HepG2 (cell line): ENCODE measurements at regions not wholly inside any gene's neighbourhood (a gene's known extent, or its start where the extent isn't known, plus 50 kb on each side); places are given as distances from the start of the nearest gene placed in this dataset.

Experiments used
- ATAC-seq: fragments of 200-7000 bp; cut with Tn5 transposase; 3 replicates; pipeline ENCODE4 v1.9.1; 2020; ENCODE audit warnings: mild to moderate bottlenecking, moderate library complexity
- BruUV-seq: library from RNA; stranded (reverse); fragments of 400-500 nt; replicated peaks from 2 replicates; lab custom pipeline; 2021; lab: Mats Ljungman, UMichigan
- CTCF ChIA-PET: fragments of 300-600 bp; formaldehyde crosslinking; extraction: SDS; loops from one replicate; lab custom pipeline; 2021; ENCODE audit warnings: low total read pairs, inconsistent platforms, low intra/inter-chr PET ratio; lab: Yijun Ruan, JAX
- POLR2A ChIA-PET: fragments of 350-600 bp; sonication (Branson Sonifier 250); formaldehyde crosslinking; loops from one replicate; lab custom pipeline; 2020; ENCODE audit warnings: antibody characterized with exemption, inconsistent platforms; lab: Yijun Ruan, JAX
- DNase-seq: peaks from one replicate; pipeline ENCODE4 v3.0.0-alpha.2; 2015; ENCODE audit warnings: low spot score
- FAIRE-seq: peaks from 3 replicates; lab custom pipeline; 2011; peaks lifted over from hg19 to GRCh38; lab: Jason Lieb, UNC
- H2AFZ ChIP-seq: one replicate; pipeline ENCODE4 v1.6.1; 2011; ENCODE audit warnings: low read length, inconsistent platforms
- H3K27ac ChIP-seq: fragments of 300-600 bp; 3 replicates; pipeline ENCODE4 v1.8.0; 2011; ENCODE audit warnings: mixed run types, mild to moderate bottlenecking, mixed read lengths, low read length, inconsistent platforms; ENCODE audit not compliant: insufficient read depth; ENCODE audit errors: extremely low read length
- H3K27me3 ChIP-seq, 2 experiments: fragments of 200-600 bp in 1 of 2; 2 replicates in 1 of 2; 3 replicates in 1 of 2; pipeline versions ENCODE4 v1.6.0 to v1.8.0; 2011; ENCODE audit warnings: low read length in 2 of 2, mild to moderate bottlenecking in 2 of 2, moderate library complexity in 2 of 2, inconsistent platforms in 1 of 2; ENCODE audit not compliant: insufficient read depth in 2 of 2, control insufficient read depth in 1 of 2
- H3K36me3 ChIP-seq, 2 experiments: fragments of 200-600 bp in 1 of 2; replicated peaks in 1 of 2; 2 replicates in 1 of 2; 3 replicates in 1 of 2; pipeline versions ENCODE4 v1.5.1 to v1.8.0; 2011; ENCODE audit warnings: low read length in 2 of 2, inconsistent platforms in 1 of 2; ENCODE audit not compliant: insufficient read depth in 2 of 2, control insufficient read depth in 1 of 2
- H3K4me1 ChIP-seq: 2 replicates; pipeline ENCODE4 v1.5.1; 2012; ENCODE audit warnings: low read length, inconsistent platforms; ENCODE audit not compliant: insufficient read depth
- H3K4me2 ChIP-seq: 2 replicates; pipeline ENCODE4 v1.6.0; 2011; ENCODE audit warnings: low read depth, low read length, inconsistent platforms
- H3K4me3 ChIP-seq, 3 experiments: fragments of 200-600 bp in 1 of 3; sonication (generic), shearing (Covaris generic) in 1 of 3; replicated peaks in 1 of 3; 2 replicates each; pipeline ENCODE4 v1.5.1; 2011 to 2016; ENCODE audit warnings: low read length in 3 of 3, inconsistent platforms in 2 of 3, low read depth in 2 of 3, mild to moderate bottlenecking in 2 of 3, control low read depth in 1 of 3, mixed read lengths in 1 of 3; ENCODE audit not compliant: insufficient read depth in 1 of 3
- H3K79me2 ChIP-seq: one replicate; pipeline ENCODE4 v1.6.1; 2011; ENCODE audit warnings: low read length, inconsistent platforms; ENCODE audit not compliant: insufficient read depth
- H3K9ac ChIP-seq: 2 replicates; pipeline ENCODE4 v1.6.0; 2011; ENCODE audit warnings: mild to moderate bottlenecking, low read depth, low read length, inconsistent platforms; ENCODE audit not compliant: insufficient read depth
- H3K9me3 ChIP-seq: 2 replicates; pipeline ENCODE4 v1.5.1; 2012; ENCODE audit warnings: mild to moderate bottlenecking, low read length
- H4K20me1 ChIP-seq: 2 replicates; pipeline ENCODE4 v1.6.0; 2011; ENCODE audit warnings: inconsistent platforms, mild to moderate bottlenecking, low read length, moderate library complexity; ENCODE audit not compliant: insufficient read depth
- BRCA1 ChIP-seq: sonication (generic); formaldehyde crosslinking; IDR thresholded peaks from 2 replicates; pipeline ENCODE4 v1.4.0; 2020; ENCODE audit warnings: missing genetic modification reagents
- FOXA3 ChIP-seq: IDR thresholded peaks from 2 replicates; pipeline ENCODE4 v1.6.1; 2016; ENCODE audit warnings: missing genetic modification reagents, missing compliant biosample characterization
- HDAC6 ChIP-seq: fragments of 200-600 bp; sonication (generic); IDR thresholded peaks from 2 replicates; pipeline ENCODE4 v1.7.0; 2017; ENCODE audit warnings: mild to moderate bottlenecking, antibody characterized with exemption, low read length, low read depth
- KLF13 ChIP-seq: sonication (generic); formaldehyde crosslinking; IDR thresholded peaks from 2 replicates; pipeline ENCODE4 v1.4.0; 2020; ENCODE audit warnings: mild to moderate bottlenecking, missing genetic modification reagents
- MAF1 ChIP-seq: sonication (generic); formaldehyde crosslinking; IDR thresholded peaks from 2 replicates; pipeline ENCODE4 v1.5.0; 2020; ENCODE audit warnings: missing genetic modification reagents, borderline replicate concordance
- NKX3-1 ChIP-seq: sonication (generic); formaldehyde crosslinking; IDR thresholded peaks from 2 replicates; pipeline ENCODE4 v1.5.0; 2020; ENCODE audit warnings: missing genetic modification reagents
- RAD51 ChIP-seq: fragments of 450-650 bp; IDR thresholded peaks from 2 replicates; pipeline ENCODE4 v1.6.1; 2016; ENCODE audit warnings: borderline replicate concordance
- SRSF4 ChIP-seq: fragments of 200-400 bp; formaldehyde crosslinking; IDR thresholded peaks from one replicate; pipeline ENCODE4 v1.6.1; 2018; ENCODE audit warnings: mild to moderate bottlenecking, low read depth, low read length, moderate library complexity; ENCODE audit not compliant: poor library complexity, severe bottlenecking
- TCF7L2 ChIP-seq: IDR thresholded peaks from 2 replicates; pipeline ENCODE4 v1.6.1; 2011; ENCODE audit warnings: mild to moderate bottlenecking, low read depth, low read length, moderate library complexity
- ZBTB3 ChIP-seq: sonication (generic); formaldehyde crosslinking; IDR thresholded peaks from 2 replicates; pipeline ENCODE4 v1.4.0; 2020; ENCODE audit warnings: low read depth, mild to moderate bottlenecking, moderate library complexity, missing genetic modification reagents, borderline replicate concordance
- ZBTB7B ChIP-seq: sonication (generic); formaldehyde crosslinking; IDR thresholded peaks from 2 replicates; pipeline ENCODE4 v1.4.0; 2020; ENCODE audit warnings: missing genetic modification reagents
- ZFP36L2 ChIP-seq: sonication (generic); formaldehyde crosslinking; IDR thresholded peaks from 2 replicates; pipeline ENCODE4 v1.4.0; 2020; ENCODE audit warnings: missing genetic modification reagents
- ZNF468 ChIP-seq: sonication (generic); formaldehyde crosslinking; IDR thresholded peaks from 2 replicates; pipeline ENCODE4 v1.8.0; 2022; ENCODE audit warnings: mild to moderate bottlenecking, moderate library complexity, missing genetic modification reagents
- ZNF652 ChIP-seq: IDR thresholded peaks from 2 replicates; pipeline ENCODE4 v1.6.1; 2016; ENCODE audit warnings: low read depth, borderline replicate concordance
- ZNF780A ChIP-seq: sonication (generic); formaldehyde crosslinking; IDR thresholded peaks from 2 replicates; pipeline ENCODE4 v1.8.0; 2022; ENCODE audit warnings: mild to moderate bottlenecking, missing genetic modification reagents, moderate library complexity
- WGBS: methylation state at CpG from one replicate; pipeline ENCODE4 v1.1.6; 2017; ENCODE audit warnings: low lambda C conversion rate; 5-methylcytosine and 5-hydroxymethylcytosine counted together
- in situ Hi-C: cut with HindIII; loops from 2 replicates; pipeline ENCODE4 v1.10.0; 2017; ENCODE audit warnings: low pct_unique_long_range_greater_than_20kb; ENCODE audit not compliant: extremely low pct_ligation_motif_present
- intact Hi-C: fragments of 100-400 bp; cut with micrococcal nuclease; formaldehyde crosslinking; loops from one replicate; pipeline ENCODE4 v1.10.0; 2022; ENCODE audit not compliant: unreplicated experiment
- TF ChIP-seq, protein P1 (sequence below): sonication (generic); formaldehyde crosslinking; IDR thresholded peaks from 2 replicates; pipeline ENCODE4 v1.4.0; 2020; ENCODE audit warnings: mild to moderate bottlenecking, missing genetic modification reagents
- TF ChIP-seq, protein P2 (sequence below): sonication (generic); formaldehyde crosslinking; IDR thresholded peaks from 2 replicates; pipeline ENCODE4 v1.4.0; 2020; ENCODE audit warnings: missing genetic modification reagents, mild to moderate bottlenecking, borderline replicate concordance
- TF ChIP-seq, protein P3 (sequence below): sonication (generic); formaldehyde crosslinking; IDR thresholded peaks from 2 replicates; pipeline ENCODE4 v1.4.0; 2020; ENCODE audit warnings: missing genetic modification reagents, borderline replicate concordance

DNA sequence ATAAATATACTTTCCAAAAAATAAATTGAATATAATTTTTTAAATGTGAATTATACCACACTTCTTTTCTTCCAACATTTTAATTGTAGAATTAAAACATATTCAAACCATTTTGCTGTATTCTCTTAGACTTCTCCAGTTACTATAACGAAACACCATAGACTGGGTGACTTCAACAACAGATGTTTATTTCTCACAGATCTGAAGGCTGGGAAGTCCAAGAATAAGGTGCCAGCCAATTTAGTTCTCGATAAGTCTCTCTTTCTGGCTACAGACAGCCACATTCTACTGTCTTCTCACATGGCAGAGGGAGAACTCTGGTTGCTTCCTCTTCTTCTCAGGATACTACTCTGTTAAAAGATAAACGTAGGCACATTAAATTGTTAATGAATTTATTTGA lies 155.8 kb upstream of the UGT8 start:
- ChIA-PET POLR2A (no interaction called here), CTCF (no interaction called here)
- intact Hi-C loops (no loop called here), in situ Hi-C loops (no loop called here)
- FAIRE-seq (no peak), DNase-seq (no peak), ATAC-seq (no peak)
- Histone ChIP-seq H3K9ac (no peak overlapping the region), H3K27ac (no peak overlapping the region), H3K79me2 (no peaks in the 10 kb centered on the region), H3K27me3 (no peaks in the 10 kb centered on the region), H3K9me3 (no peaks in the 10 kb centered on the region), H4K20me1 (no peaks in the 10 kb centered on the region), H2AFZ (no peak overlapping the region), H3K4me2 (no peak overlapping the region), H3K36me3 (no peaks in the 10 kb centered on the region), H3K4me3 (no peak overlapping the region), H3K4me1 (no peaks in the 10 kb centered on the region)
- TF ChIP-seq ZNF652 (CRISPR knock-in tag) (no peak), MAF1 (CRISPR knock-in tag) (no peak), ZNF468 (no peak), ZNF780A (no peak), SRSF4 (no peak), RAD51 (no peak), BRCA1 (CRISPR knock-in tag) (no peak), KLF13 (CRISPR knock-in tag) (no peak), ZFP36L2 (CRISPR knock-in tag) (no peak), NKX3-1 (CRISPR knock-in tag) (no peak), FOXA3 (CRISPR knock-in tag) (no peak), TCF7L2 (no peak), ZBTB7B (CRISPR knock-in tag) (no peak)
- BruUV-seq, result no TSS peak
- WGBS, result 0% methylated on average over 3 of the region's 3 CpGs

DNA sequence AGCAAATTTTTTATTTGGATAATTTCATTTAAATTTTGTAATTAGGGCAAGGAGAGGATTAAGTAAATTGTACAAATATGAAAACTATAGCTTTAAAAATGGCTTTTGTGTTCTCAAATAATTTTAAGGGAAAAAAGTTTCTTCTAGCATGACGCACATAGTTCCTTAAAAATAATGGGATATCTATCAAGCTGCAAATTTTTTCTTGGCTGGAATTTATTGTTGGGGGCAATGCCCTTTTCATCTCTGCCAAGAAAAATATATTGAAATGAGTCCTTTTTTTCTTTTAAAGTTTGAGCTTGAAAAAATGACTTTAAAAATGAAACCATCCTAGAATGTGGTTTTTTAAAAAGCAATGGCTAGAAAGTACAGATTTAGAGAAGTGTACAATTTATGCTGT lies 154.4 kb upstream of the UGT8 start:
- BruUV-seq, result no TSS peak
- FAIRE-seq (no peak), ATAC-seq (no peak)
- TF ChIP-seq ZBTB3 (CRISPR knock-in tag) (no peak), HDAC6 (no peak)
- TF ChIP-seq, protein P1, sequence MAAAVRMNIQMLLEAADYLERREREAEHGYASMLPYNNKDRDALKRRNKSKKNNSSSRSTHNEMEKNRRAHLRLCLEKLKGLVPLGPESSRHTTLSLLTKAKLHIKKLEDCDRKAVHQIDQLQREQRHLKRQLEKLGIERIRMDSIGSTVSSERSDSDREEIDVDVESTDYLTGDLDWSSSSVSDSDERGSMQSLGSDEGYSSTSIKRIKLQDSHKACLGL (CRISPR knock-in tag), result no peak
- TF ChIP-seq, protein P2, sequence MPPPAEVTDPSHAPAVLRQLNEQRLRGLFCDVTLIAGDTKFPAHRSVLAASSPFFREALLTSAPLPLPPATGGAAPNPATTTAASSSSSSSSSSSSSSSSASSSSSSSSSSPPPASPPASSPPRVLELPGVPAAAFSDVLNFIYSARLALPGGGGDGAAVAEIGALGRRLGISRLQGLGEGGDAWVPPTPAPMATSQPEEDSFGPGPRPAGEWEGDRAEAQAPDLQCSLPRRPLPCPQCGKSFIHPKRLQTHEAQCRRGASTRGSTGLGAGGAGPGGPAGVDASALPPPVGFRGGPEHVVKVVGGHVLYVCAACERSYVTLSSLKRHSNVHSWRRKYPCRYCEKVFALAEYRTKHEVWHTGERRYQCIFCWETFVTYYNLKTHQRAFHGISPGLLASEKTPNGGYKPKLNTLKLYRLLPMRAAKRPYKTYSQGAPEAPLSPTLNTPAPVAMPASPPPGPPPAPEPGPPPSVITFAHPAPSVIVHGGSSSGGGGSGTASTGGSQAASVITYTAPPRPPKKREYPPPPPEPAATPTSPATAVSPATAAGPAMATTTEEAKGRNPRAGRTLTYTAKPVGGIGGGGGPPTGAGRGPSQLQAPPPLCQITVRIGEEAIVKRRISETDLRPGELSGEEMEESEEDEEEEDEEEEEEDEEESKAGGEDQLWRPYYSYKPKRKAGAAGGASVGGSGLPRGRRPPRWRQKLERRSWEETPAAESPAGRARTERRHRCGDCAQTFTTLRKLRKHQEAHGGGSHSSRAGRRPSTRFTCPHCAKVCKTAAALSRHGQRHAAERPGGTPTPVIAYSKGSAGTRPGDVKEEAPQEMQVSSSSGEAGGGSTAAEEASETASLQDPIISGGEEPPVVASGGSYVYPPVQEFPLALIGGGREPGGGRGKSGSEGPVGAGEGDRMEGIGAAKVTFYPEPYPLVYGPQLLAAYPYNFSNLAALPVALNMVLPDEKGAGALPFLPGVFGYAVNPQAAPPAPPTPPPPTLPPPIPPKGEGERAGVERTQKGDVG, result no peak
- TF ChIP-seq, protein P3, sequence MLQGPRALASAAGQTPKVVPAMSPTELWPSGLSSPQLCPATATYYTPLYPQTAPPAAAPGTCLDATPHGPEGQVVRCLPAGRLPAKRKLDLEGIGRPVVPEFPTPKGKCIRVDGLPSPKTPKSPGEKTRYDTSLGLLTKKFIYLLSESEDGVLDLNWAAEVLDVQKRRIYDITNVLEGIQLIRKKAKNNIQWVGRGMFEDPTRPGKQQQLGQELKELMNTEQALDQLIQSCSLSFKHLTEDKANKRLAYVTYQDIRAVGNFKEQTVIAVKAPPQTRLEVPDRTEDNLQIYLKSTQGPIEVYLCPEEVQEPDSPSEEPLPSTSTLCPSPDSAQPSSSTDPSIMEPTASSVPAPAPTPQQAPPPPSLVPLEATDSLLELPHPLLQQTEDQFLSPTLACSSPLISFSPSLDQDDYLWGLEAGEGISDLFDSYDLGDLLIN, result no peak

More for the DNA sequence above, 154.4 kb upstream of the UGT8 start:
- H3K9me3 ChIP-seq, result no peaks in the 10 kb centered on the region
- H4K20me1 ChIP-seq, result no peaks in the 10 kb centered on the region
- no peak overlapping the region for H3K9ac ChIP-seq
- H3K4me3 ChIP-seq, result no peak overlapping the region
- no peaks in the 10 kb centered on the region for H3K27me3 ChIP-seq
- intact Hi-C loops (no loop called here), in situ Hi-C loops (no loop called here)
- no peak overlapping the region for H3K4me2 ChIP-seq
- DNase-seq, result no peak
- WGBS, result 2% methylated on average over 1 of the region's 1 CpG
- no peaks in the 10 kb centered on the region for H3K79me2 ChIP-seq
- POLR2A ChIA-PET, result no interaction called here
- CTCF ChIA-PET, result no interaction called here
- no peak overlapping the region for H2AFZ ChIP-seq
- no peaks in the 10 kb centered on the region for H3K4me1 ChIP-seq
- H3K36me3 ChIP-seq, result no peaks in the 10 kb centered on the region
- no peak overlapping the region for H3K27ac ChIP-seq
